Common myeloid progenitor, CD34-positive (primary cell): ENCODE measurements at regions not wholly inside any gene's neighbourhood (a gene's known extent, or its start where the extent isn't known, plus 50 kb on each side); places are given as distances from the start of the nearest gene placed in this dataset.

ENCODE experiments used
- CTCF ChIA-PET: fragments of 350-600 bp; sonication (Branson Sonifier 250); formaldehyde crosslinking; loops from one replicate; lab custom pipeline; 2021; ENCODE audit warnings: antibody characterized with exemption; lab: Charles Lee
- POLR2A ChIA-PET: fragments of 350-600 bp; sonication (Branson Sonifier 250); formaldehyde crosslinking; loops from one replicate; lab custom pipeline; 2021; ENCODE audit warnings: antibody characterized with exemption; lab: Charles Lee
- DNase-seq, 3 donors: peaks; one replicate each; pipeline versions ENCODE4 v3.0.0 to v3.0.0-alpha.2; 2013
- H3K27ac ChIP-seq, 2 experiments: 1 replicate in 1 of 2; 2 replicates in 1 of 2; pipeline ENCODE4 v1.7.0; 2013; ENCODE audit warnings: inconsistent platforms in 2 of 2, low read length in 2 of 2, mild to moderate bottlenecking in 2 of 2, low read depth in 1 of 2, moderate library complexity in 1 of 2; ENCODE audit not compliant: severe bottlenecking in 2 of 2, insufficient read depth in 1 of 2, poor library complexity in 1 of 2
- H3K27me3 ChIP-seq, 5 experiments: replicated peaks in 2 of 5; 1 replicate in 3 of 5; 2 replicates in 2 of 5; pipeline versions ENCODE4 v1.6.1 to v1.7.0; 2013; ENCODE audit warnings: low read length in 4 of 5, mild to moderate bottlenecking in 2 of 5, moderate library complexity in 2 of 5, inconsistent platforms in 1 of 5; ENCODE audit not compliant: insufficient read depth in 5 of 5, control insufficient read depth in 4 of 5
- H3K36me3 ChIP-seq, 4 experiments: 1 replicate in 2 of 4; 2 replicates in 2 of 4; pipeline versions ENCODE4 v1.6.1 to v1.7.0; 2013; ENCODE audit warnings: low read length in 3 of 4, control low read depth in 1 of 4, mild to moderate bottlenecking in 1 of 4; ENCODE audit not compliant: control insufficient read depth in 4 of 4, insufficient read depth in 4 of 4
- H3K4me1 ChIP-seq, 4 experiments: 1 replicate in 3 of 4; 2 replicates in 1 of 4; pipeline versions ENCODE4 v1.6.1 to v1.7.1; 2013; ENCODE audit warnings: low read length in 3 of 4, mild to moderate bottlenecking in 3 of 4, control low read depth in 1 of 4, inconsistent platforms in 1 of 4, moderate library complexity in 1 of 4; ENCODE audit not compliant: control insufficient read depth in 4 of 4, insufficient read depth in 4 of 4; ENCODE audit errors: control extremely low read depth in 1 of 4
- H3K4me3 ChIP-seq, 7 experiments: 1 replicate in 4 of 7; 2 replicates in 3 of 7; pipeline versions ENCODE4 v1.5.1 to v1.7.0; 2013; ENCODE audit warnings: mild to moderate bottlenecking in 7 of 7, low read length in 6 of 7, moderate library complexity in 6 of 7, inconsistent platforms in 2 of 7, low read depth in 2 of 7, control low read depth in 1 of 7; ENCODE audit not compliant: insufficient read depth in 4 of 7, control insufficient read depth in 1 of 7; ENCODE audit errors: extremely low read depth in 1 of 7
- H3K9me3 ChIP-seq, 5 experiments: 1 replicate in 4 of 5; 2 replicates in 1 of 5; pipeline versions ENCODE4 v1.6.1 to v1.7.1; 2013; ENCODE audit warnings: low read length in 4 of 5, mild to moderate bottlenecking in 2 of 5, inconsistent platforms in 1 of 5, low read depth in 1 of 5, moderate library complexity in 1 of 5; ENCODE audit not compliant: control insufficient read depth in 4 of 5, insufficient read depth in 2 of 5; ENCODE audit errors: control extremely low read depth in 1 of 5
- WGBS: methylation state at CpG from one replicate; pipeline ENCODE4 v1.1.5; 2013; ENCODE audit not compliant: insufficient coverage; 5-methylcytosine and 5-hydroxymethylcytosine counted together

- Histone ChIP-seq H3K9me3 (peaks cover 0 to 2% (median 0%) of the 10 kb centered on the region in 5 experiments), H3K27ac (no peak overlapping the region), H3K27me3 (peaks cover 0 to 5% (median 2%) of the 10 kb centered on the region in 5 experiments), H3K4me1 (no peaks in the 10 kb centered on the region), H3K4me3 (no peak overlapping the region), H3K36me3 (no peaks in the 10 kb centered on the region)
- DNase-seq = no peak
- ChIA-PET CTCF (interaction anchor here (1.4 kb wide), 1 partner anchor 15 kb away, joined by 3 read pairs; no protein-coding TSS in a partner anchor), POLR2A (no interaction called here)
- 86% methylated on average over 1 of the region's 4 CpGs for WGBS
Observed at GRCh38 chr6:166041277-166041676, 126.4 kb downstream of the TBXT start.

- DNase-seq = no peak
- WGBS = 44% methylated on average over 4 of the region's 4 CpGs
- Histone ChIP-seq H3K27me3 (peaks cover 0 to 5% (median 2%) of the 10 kb centered on the region in 5 experiments), H3K4me1 (no peaks in the 10 kb centered on the region), H3K36me3 (no peaks in the 10 kb centered on the region), H3K27ac (no peak overlapping the region), H3K4me3 (no peak overlapping the region), H3K9me3 (peaks cover 0 to 2% (median 0%) of the 10 kb centered on the region in 5 experiments)
- POLR2A ChIA-PET = no interaction called here
- CTCF ChIA-PET = no interaction called here
Observed at GRCh38 chr6:166040292-166040691, 127.4 kb downstream of the TBXT start.

- no peak for DNase-seq
- Histone ChIP-seq H3K9me3 (peaks cover 0 to 2% (median 0%) of the 10 kb centered on the region in 5 experiments), H3K4me3 (no peak overlapping the region), H3K4me1 (no peaks in the 10 kb centered on the region), H3K36me3 (no peaks in the 10 kb centered on the region), H3K27ac (no peak overlapping the region), H3K27me3 (peaks cover 0 to 8% (median 0%) of the 10 kb centered on the region in 5 experiments)
- ChIA-PET POLR2A (no interaction called here), CTCF (no interaction called here)
- WGBS = 100% methylated on average over 1 of the region's 7 CpGs
Observed at GRCh38 chr6:166036316-166037095, 131.1 kb downstream of the TBXT start.

GRCh38 chr6:166032366-166033200 lies 135.1 kb downstream of the TBXT start:
- Histone ChIP-seq H3K9me3 (peaks cover 0 to 2% (median 0%) of the 10 kb centered on the region in 5 experiments), H3K36me3 (no peaks in the 10 kb centered on the region), H3K4me3 (no peak overlapping the region), H3K27me3 (peaks cover 0 to 14% (median 3%) of the 10 kb centered on the region in 5 experiments), H3K27ac (no peak overlapping the region), H3K4me1 (no peaks in the 10 kb centered on the region)
- POLR2A ChIA-PET = no interaction called here
- CTCF ChIA-PET = no interaction called here
- DNase-seq = no peak
- WGBS = 66% methylated on average over 5 of the region's 9 CpGs

- peak in 1 of 3 donors; percentile 9 for DNase-seq
- H3K36me3 ChIP-seq = no peaks in the 10 kb centered on the region
- peaks cover 0 to 21% (median 5%) of the 10 kb centered on the region in 5 experiments for H3K27me3 ChIP-seq
- WGBS = no CpG with 5 or more reads among the region's 1 CpG
- CTCF ChIA-PET = no interaction called here
- peaks cover 0 to 2% (median 0%) of the 10 kb centered on the region in 5 experiments for H3K9me3 ChIP-seq
- no peaks in the 10 kb centered on the region for H3K4me1 ChIP-seq
- POLR2A ChIA-PET = no interaction called here
- no peak overlapping the region for H3K27ac ChIP-seq
- H3K4me3 ChIP-seq = no peak overlapping the region
Observed at GRCh38 chr6:166031275-166031674, 136.4 kb downstream of the TBXT start.

- no peaks in the 10 kb centered on the region for H3K4me1 ChIP-seq
- no peak overlapping the region for H3K4me3 ChIP-seq
- ChIA-PET CTCF (no interaction called here), POLR2A (no interaction called here)
- WGBS = 63% methylated on average over 2 of the region's 3 CpGs
- H3K27me3 ChIP-seq = peaks cover 0 to 22% (median 5%) of the 10 kb centered on the region in 5 experiments
- DNase-seq = no peak
- peaks cover 0 to 2% (median 0%) of the 10 kb centered on the region in 5 experiments for H3K9me3 ChIP-seq
- no peak overlapping the region for H3K27ac ChIP-seq
- no peaks in the 10 kb centered on the region for H3K36me3 ChIP-seq
Observed at GRCh38 chr6:166029506-166029905, 138.1 kb downstream of the TBXT start.

GRCh38 chr6:166027761-166028160 lies 139.9 kb downstream of the TBXT start:
- ChIA-PET CTCF (no interaction called here), POLR2A (no interaction called here)
- no peak overlapping the region for H3K4me3 ChIP-seq
- no peak for DNase-seq
- no peaks in the 10 kb centered on the region for H3K36me3 ChIP-seq
- no peak overlapping the region for H3K27ac ChIP-seq
- H3K4me1 ChIP-seq = no peaks in the 10 kb centered on the region
- peaks cover 0 to 16% (median 2%) of the 10 kb centered on the region in 5 experiments for H3K27me3 ChIP-seq
- WGBS = 64% methylated on average over 1 of the region's 3 CpGs
- no peaks in the 10 kb centered on the region for H3K9me3 ChIP-seq
